NB4 (cell line): ENCODE measurements at regions not wholly inside any gene's neighbourhood (a gene's known extent, or its start where the extent isn't known, plus 50 kb on each side); places are given as distances from the start of the nearest gene placed in this dataset.

Experiments used
- POLR2A ChIP-seq: IDR thresholded peaks from 2 replicates; pipeline ENCODE4 v1.6.1; 2011; ENCODE audit warnings: mild to moderate bottlenecking; ENCODE audit not compliant: insufficient read length; ENCODE audit errors: extremely low read depth
- TF ChIP-seq, protein P1 (sequence below): IDR thresholded peaks from one replicate; pipeline ENCODE4 v1.5.1; 2012; ENCODE audit warnings: low read depth, low read length
- TF ChIP-seq, protein P2 (sequence below): IDR thresholded peaks from 2 replicates; pipeline ENCODE4 v1.6.1; 2011; ENCODE audit warnings: low read depth, low read length

DNA sequence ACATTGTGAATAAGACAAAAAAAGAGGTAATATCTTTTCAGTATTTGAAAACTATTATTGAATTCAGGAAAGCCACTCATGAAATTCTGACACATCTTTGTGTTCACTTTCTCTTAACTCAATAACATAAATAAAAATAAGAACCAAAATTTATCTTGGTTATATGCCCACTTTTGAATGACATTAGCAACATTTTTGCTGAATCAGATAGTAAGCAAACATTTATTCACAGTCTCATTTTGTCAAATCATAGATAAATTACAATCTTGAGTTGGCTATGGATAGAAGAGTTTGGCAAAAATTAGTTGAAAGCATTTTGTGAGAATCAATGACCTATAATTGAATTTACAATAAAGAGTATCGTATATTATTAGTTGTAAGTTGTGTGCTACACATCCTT is 545.1 kb upstream of the PKDCC start:
- no peak for TF ChIP-seq POLR2A
- TF ChIP-seq, protein P1, sequence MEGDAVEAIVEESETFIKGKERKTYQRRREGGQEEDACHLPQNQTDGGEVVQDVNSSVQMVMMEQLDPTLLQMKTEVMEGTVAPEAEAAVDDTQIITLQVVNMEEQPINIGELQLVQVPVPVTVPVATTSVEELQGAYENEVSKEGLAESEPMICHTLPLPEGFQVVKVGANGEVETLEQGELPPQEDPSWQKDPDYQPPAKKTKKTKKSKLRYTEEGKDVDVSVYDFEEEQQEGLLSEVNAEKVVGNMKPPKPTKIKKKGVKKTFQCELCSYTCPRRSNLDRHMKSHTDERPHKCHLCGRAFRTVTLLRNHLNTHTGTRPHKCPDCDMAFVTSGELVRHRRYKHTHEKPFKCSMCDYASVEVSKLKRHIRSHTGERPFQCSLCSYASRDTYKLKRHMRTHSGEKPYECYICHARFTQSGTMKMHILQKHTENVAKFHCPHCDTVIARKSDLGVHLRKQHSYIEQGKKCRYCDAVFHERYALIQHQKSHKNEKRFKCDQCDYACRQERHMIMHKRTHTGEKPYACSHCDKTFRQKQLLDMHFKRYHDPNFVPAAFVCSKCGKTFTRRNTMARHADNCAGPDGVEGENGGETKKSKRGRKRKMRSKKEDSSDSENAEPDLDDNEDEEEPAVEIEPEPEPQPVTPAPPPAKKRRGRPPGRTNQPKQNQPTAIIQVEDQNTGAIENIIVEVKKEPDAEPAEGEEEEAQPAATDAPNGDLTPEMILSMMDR = no peak
- TF ChIP-seq, protein P2, sequence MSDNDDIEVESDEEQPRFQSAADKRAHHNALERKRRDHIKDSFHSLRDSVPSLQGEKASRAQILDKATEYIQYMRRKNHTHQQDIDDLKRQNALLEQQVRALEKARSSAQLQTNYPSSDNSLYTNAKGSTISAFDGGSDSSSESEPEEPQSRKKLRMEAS = no peak
